Loucy (cell line): ENCODE measurements at regions not wholly inside any gene's neighbourhood (a gene's known extent, or its start where the extent isn't known, plus 50 kb on each side); places are given as distances from the start of the nearest gene placed in this dataset.

Experiments
- EZH2phosphoT487 ChIP-seq: fragments of 200-600 bp; IDR thresholded peaks from 2 replicates; pipeline ENCODE4 v1.6.1; 2018; ENCODE audit warnings: antibody characterized with exemption, mild to moderate bottlenecking, moderate library complexity, borderline replicate concordance
- TF ChIP-seq, protein P1 (sequence below): fragments of 200-600 bp; sonication (generic); conservative IDR thresholded peaks from 2 replicates; pipeline ENCODE4 v1.5.1; 2014; ENCODE audit warnings: mild to moderate bottlenecking, antibody characterized with exemption, low read length

DNA sequence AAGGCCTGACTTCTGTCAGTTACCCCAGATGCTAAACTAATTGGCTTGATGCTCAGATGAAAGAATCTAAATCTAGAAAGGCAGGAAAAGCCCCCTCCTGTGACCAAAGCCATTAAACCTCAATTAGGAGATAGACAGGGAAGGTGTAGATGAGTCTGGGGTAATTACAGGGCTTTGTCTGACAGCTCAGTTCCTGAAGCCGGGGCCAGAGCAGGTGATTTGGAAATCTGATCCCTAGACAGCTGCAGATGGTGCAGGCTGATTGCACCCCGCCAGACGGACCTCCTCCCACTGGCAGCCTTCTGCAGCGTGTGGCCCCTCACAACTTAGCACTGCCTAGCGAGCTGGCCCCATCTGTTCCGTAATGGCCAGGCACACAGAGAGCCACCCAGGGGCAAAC is 395.1 kb downstream of the HLX start:
- TF ChIP-seq, protein P1, sequence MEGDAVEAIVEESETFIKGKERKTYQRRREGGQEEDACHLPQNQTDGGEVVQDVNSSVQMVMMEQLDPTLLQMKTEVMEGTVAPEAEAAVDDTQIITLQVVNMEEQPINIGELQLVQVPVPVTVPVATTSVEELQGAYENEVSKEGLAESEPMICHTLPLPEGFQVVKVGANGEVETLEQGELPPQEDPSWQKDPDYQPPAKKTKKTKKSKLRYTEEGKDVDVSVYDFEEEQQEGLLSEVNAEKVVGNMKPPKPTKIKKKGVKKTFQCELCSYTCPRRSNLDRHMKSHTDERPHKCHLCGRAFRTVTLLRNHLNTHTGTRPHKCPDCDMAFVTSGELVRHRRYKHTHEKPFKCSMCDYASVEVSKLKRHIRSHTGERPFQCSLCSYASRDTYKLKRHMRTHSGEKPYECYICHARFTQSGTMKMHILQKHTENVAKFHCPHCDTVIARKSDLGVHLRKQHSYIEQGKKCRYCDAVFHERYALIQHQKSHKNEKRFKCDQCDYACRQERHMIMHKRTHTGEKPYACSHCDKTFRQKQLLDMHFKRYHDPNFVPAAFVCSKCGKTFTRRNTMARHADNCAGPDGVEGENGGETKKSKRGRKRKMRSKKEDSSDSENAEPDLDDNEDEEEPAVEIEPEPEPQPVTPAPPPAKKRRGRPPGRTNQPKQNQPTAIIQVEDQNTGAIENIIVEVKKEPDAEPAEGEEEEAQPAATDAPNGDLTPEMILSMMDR = no peak
- TF ChIP-seq EZH2phosphoT487 = no peak
